GM06990 (cell line): ENCODE measurements at regions not wholly inside any gene's neighbourhood (a gene's known extent, or its start where the extent isn't known, plus 50 kb on each side); places are given as distances from the start of the nearest gene placed in this dataset.

ENCODE experiments used
- DNase-seq: peaks from one replicate; pipeline ENCODE4 v3.0.0-alpha.2; 2011; ENCODE audit not compliant: insufficient read length; ENCODE audit errors: extremely low read depth
- H3K27me3 ChIP-seq: replicated peaks from 2 replicates; pipeline ENCODE4 v1.6.0; 2011; ENCODE audit warnings: low read length; ENCODE audit not compliant: control insufficient read depth, insufficient read depth
- H3K36me3 ChIP-seq: 2 replicates; pipeline ENCODE4 v1.5.1; 2011; ENCODE audit warnings: low read length; ENCODE audit not compliant: control insufficient read depth, insufficient read depth
- H3K4me3 ChIP-seq: replicated peaks from 2 replicates; pipeline ENCODE4 v1.5.1; 2011; ENCODE audit warnings: low read depth, mild to moderate bottlenecking, control low read depth, low read length
- CTCF ChIP-seq: IDR thresholded peaks from 2 replicates; pipeline ENCODE4 v1.5.1; 2011; ENCODE audit warnings: low read length, control low read depth, mild to moderate bottlenecking, inconsistent platforms; ENCODE audit not compliant: insufficient read depth, poor library complexity, severe bottlenecking

- Histone ChIP-seq H3K36me3 (no peaks in the 10 kb centered on the region), H3K27me3 (no peaks in the 10 kb centered on the region), H3K4me3 (no peak overlapping the region)
- no peak for DNase-seq
- TF ChIP-seq CTCF = no peak
Observed at GRCh38 chr2:59440491-59440890, 1113.0 kb downstream of the BCL11A start.

GRCh38 chr2:59435635-59436034 is 1117.8 kb downstream of the BCL11A start:
- Histone ChIP-seq H3K27me3 (no peaks in the 10 kb centered on the region), H3K36me3 (no peaks in the 10 kb centered on the region), H3K4me3 (no peak overlapping the region)
- no peak for DNase-seq
- no peak for TF ChIP-seq CTCF

DNA sequence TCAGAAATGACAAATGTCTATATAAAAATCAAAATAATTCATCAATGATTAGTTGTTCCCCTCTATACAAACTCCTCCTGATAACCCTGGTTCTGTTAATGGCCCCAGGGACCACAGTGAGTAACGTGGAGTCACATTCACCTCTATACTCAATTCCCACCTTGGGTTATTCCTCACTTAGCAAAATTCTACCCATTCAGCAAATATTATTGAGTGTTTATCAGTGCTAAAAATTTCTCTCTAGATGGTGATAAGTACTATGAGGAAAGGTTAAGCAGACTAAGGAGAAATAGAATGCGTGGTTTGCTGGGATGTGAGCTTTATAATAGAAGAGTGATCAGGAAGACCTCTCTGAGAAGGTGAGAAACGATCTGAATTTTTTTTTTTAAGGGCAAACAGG is 1124.5 kb downstream of the BCL11A start:
- DNase-seq = no peak
- H3K4me3 ChIP-seq = no peak overlapping the region
- TF ChIP-seq CTCF = no peak

GRCh38 chr2:59427980-59428379 is 1125.5 kb downstream of the BCL11A start:
- Histone ChIP-seq H3K4me3 (no peak overlapping the region), H3K27me3 (no peaks in the 10 kb centered on the region), H3K36me3 (no peaks in the 10 kb centered on the region)
- no peak for DNase-seq
- TF ChIP-seq CTCF = no peak

More for the DNA sequence above, 1124.5 kb downstream of the BCL11A start:
- Histone ChIP-seq H3K27me3 (no peaks in the 10 kb centered on the region), H3K36me3 (no peaks in the 10 kb centered on the region)

DNA sequence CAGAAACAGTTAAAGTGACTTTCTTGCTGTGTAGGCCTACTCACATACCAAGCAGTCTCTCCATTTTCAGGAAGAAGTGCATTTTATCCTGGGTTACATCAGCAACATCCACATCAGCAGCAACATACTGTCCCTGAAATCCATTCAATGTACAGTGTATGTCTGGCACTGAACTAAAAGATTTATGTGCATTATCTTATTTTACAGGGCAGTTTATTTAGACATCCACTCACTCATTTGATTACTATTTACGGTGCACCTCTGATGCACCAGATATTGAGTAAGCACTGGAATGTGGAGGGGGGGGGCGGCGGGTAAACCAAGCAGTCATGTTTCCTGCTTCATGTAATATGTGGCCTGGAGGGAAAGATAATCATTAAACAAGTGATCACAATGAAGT is 1128.2 kb downstream of the BCL11A start:
- TF ChIP-seq CTCF = no peak
- DNase-seq = no peak
- no peaks in the 10 kb centered on the region for H3K36me3 ChIP-seq
- H3K4me3 ChIP-seq = no peak overlapping the region
- no peaks in the 10 kb centered on the region for H3K27me3 ChIP-seq
